PFSK-1 (cell line): ENCODE measurements at regions not wholly inside any gene's neighbourhood (a gene's known extent, or its start where the extent isn't known, plus 50 kb on each side); places are given as distances from the start of the nearest gene placed in this dataset.

ENCODE experiments used
- FOXP2 ChIP-seq: optimal IDR thresholded peaks from 2 replicates; pipeline ENCODE3; 2011; ENCODE audit warnings: borderline replicate concordance, control low read depth, inconsistent platforms; ENCODE audit not compliant: insufficient read depth; ENCODE audit errors: extremely low read length, extremely low read depth
- POLR2AphosphoS5 ChIP-seq: IDR thresholded peaks from 2 replicates; pipeline ENCODE4 v1.6.1; 2012; ENCODE audit warnings: low read depth, mild to moderate bottlenecking, control low read depth, low read length, moderate library complexity
- REST ChIP-seq, 2 experiments: IDR thresholded peaks; 2 replicates each; pipeline versions ENCODE4 v1.6.1 to v1.8.0; 2011 to 2012; ENCODE audit warnings: low read depth in 2 of 2, low read length in 2 of 2, control low read depth in 1 of 2, inconsistent platforms in 1 of 2, mild to moderate bottlenecking in 1 of 2, moderate library complexity in 1 of 2; ENCODE audit not compliant: insufficient read depth in 1 of 2
- SIN3A ChIP-seq: IDR thresholded peaks from 2 replicates; pipeline ENCODE4 v1.6.1; 2012; ENCODE audit warnings: mild to moderate bottlenecking, low read length, moderate library complexity, borderline replicate concordance; ENCODE audit not compliant: insufficient read depth
- TAF1 ChIP-seq: IDR thresholded peaks from 2 replicates; pipeline ENCODE4 v1.6.1; 2012; ENCODE audit warnings: low read length, control low read depth, borderline replicate concordance; ENCODE audit not compliant: insufficient read depth

- TF ChIP-seq TAF1, result no peak
- no peak for TF ChIP-seq SIN3A
- no peak for TF ChIP-seq POLR2AphosphoS5
- no peak for TF ChIP-seq FOXP2
- TF ChIP-seq REST (IDR thresholded peaks at IDR 0.05; ENCODE audit: insufficient read depth in 1 of 2, low read depth in 2 of 2, low read length in 2 of 2), result no peak
Observed at GRCh38 chr15:35184646-35185045, 99.6 kb upstream of the NANOGP8 start.

GRCh38 chr15:35182841-35183479, 97.9 kb upstream of the NANOGP8 start:
- TF ChIP-seq SIN3A, result no peak
- TF ChIP-seq POLR2AphosphoS5, result no peak
- TF ChIP-seq FOXP2, result no peak
- TF ChIP-seq TAF1, result no peak
- TF ChIP-seq REST (IDR thresholded peaks at IDR 0.05; ENCODE audit: insufficient read depth in 1 of 2, low read depth in 2 of 2, low read length in 2 of 2), result no peak

GRCh38 chr15:35181538-35181937, 96.4 kb upstream of the NANOGP8 start:
- TF ChIP-seq SIN3A, result no peak
- no peak for TF ChIP-seq FOXP2
- no peak for TF ChIP-seq TAF1
- TF ChIP-seq POLR2AphosphoS5, result no peak
- no peak for TF ChIP-seq REST (IDR thresholded peaks at IDR 0.05; ENCODE audit: insufficient read depth in 1 of 2, low read depth in 2 of 2, low read length in 2 of 2)

- TF ChIP-seq SIN3A, result no peak
- TF ChIP-seq POLR2AphosphoS5, result no peak
- no peak for TF ChIP-seq FOXP2
- no peak for TF ChIP-seq REST (IDR thresholded peaks at IDR 0.05; ENCODE audit: insufficient read depth in 1 of 2, low read depth in 2 of 2, low read length in 2 of 2)
- no peak for TF ChIP-seq TAF1
Observed at GRCh38 chr15:35179739-35180138, 94.6 kb upstream of the NANOGP8 start.
